ENCODE measurements at regions not wholly inside any gene's neighbourhood (a gene's known extent, or its start where the extent isn't known, plus 50 kb on each side); places are given as distances from the start of the nearest gene placed in this dataset.

- Histone ChIP-seq H4K20me1 (ENCODE audit: insufficient read depth, low read length) (no peaks in the 10 kb centered on the region; the same call in 1 of the 2 replicates), H3K4me1 (ENCODE audit: insufficient read depth, low read length) (no peaks in the 10 kb centered on the region), H2AFZ (ENCODE audit: low read depth, low read length) (no peak overlapping the region), H3K9ac (ENCODE audit: low read depth, low read length) (no peak overlapping the region), H3K9me3 (ENCODE audit: insufficient read depth, low read length, severe bottlenecking) (peaks cover 2% of the 10 kb centered on the region), H3K27me3 (ENCODE audit: insufficient read depth, low read length, poor library complexity) (no peaks in the 10 kb centered on the region), H3K36me3 (ENCODE audit: insufficient read depth, low read length) (no peaks in the 10 kb centered on the region), H3K4me3 (ENCODE audit: low read depth in 1 of 2, low read length in 2 of 2) (no peak overlapping the region), H3K79me2 (ENCODE audit: insufficient read depth, low read length) (no peaks in the 10 kb centered on the region), H3K27ac (ENCODE audit: low read length) (no peak overlapping the region), H3K4me2 (ENCODE audit: insufficient read depth, low read length) (no peak overlapping the region)
- no peak for DNase-seq
- ATAC-seq (ENCODE audit: insufficient read depth, low read depth), result no peak
- TF ChIP-seq EZH2 (IDR thresholded peaks at IDR 0.05; ENCODE audit: borderline replicate concordance, low read depth, low read length, severe bottlenecking) (no peak), CTCF (IDR thresholded peaks at IDR 0.05; ENCODE audit: borderline replicate concordance, extremely low read depth, low read length, poor library complexity, severe bottlenecking) (no peak)
Observed at GRCh38 chr6:169157197-169158148, 96.2 kb downstream of the THBS2 start.

GRCh38 chr6:169156793-169157147 is 96.9 kb downstream of the THBS2 start:
- Histone ChIP-seq H3K27me3 (ENCODE audit: insufficient read depth, low read length, poor library complexity) (no peaks in the 10 kb centered on the region), H3K9me3 (ENCODE audit: insufficient read depth, low read length, severe bottlenecking) (peaks cover 2% of the 10 kb centered on the region), H3K79me2 (ENCODE audit: insufficient read depth, low read length) (no peaks in the 10 kb centered on the region), H3K4me3 (ENCODE audit: low read depth in 1 of 2, low read length in 2 of 2) (no peak overlapping the region), H3K4me1 (ENCODE audit: insufficient read depth, low read length) (no peaks in the 10 kb centered on the region), H4K20me1 (ENCODE audit: insufficient read depth, low read length) (no peaks in the 10 kb centered on the region; the same call in 1 of the 2 replicates), H3K4me2 (ENCODE audit: insufficient read depth, low read length) (no peak overlapping the region), H3K36me3 (ENCODE audit: insufficient read depth, low read length) (no peaks in the 10 kb centered on the region), H2AFZ (ENCODE audit: low read depth, low read length) (no peak overlapping the region), H3K9ac (ENCODE audit: low read depth, low read length) (no peak overlapping the region), H3K27ac (ENCODE audit: low read length) (no peak overlapping the region)
- ATAC-seq (ENCODE audit: insufficient read depth, low read depth) (no peak), DNase-seq (no peak)
- TF ChIP-seq CTCF (IDR thresholded peaks at IDR 0.05; ENCODE audit: borderline replicate concordance, extremely low read depth, low read length, poor library complexity, severe bottlenecking), result no peak
- TF ChIP-seq EZH2 (IDR thresholded peaks at IDR 0.05; ENCODE audit: borderline replicate concordance, low read depth, low read length, severe bottlenecking), result no peak

GRCh38 chr6:169156108-169156792 is 97.4 kb downstream of the THBS2 start:
- peaks cover 2% of the 10 kb centered on the region for H3K9me3 ChIP-seq (ENCODE audit: insufficient read depth, low read length, severe bottlenecking)
- H4K20me1 ChIP-seq (ENCODE audit: insufficient read depth, low read length), result no peaks in the 10 kb centered on the region; the same call in 1 of the 2 replicates
- no peak overlapping the region for H3K9ac ChIP-seq (ENCODE audit: low read depth, low read length)
- TF ChIP-seq EZH2 (IDR thresholded peaks at IDR 0.05; ENCODE audit: borderline replicate concordance, low read depth, low read length, severe bottlenecking), result no peak
- TF ChIP-seq CTCF (IDR thresholded peaks at IDR 0.05; ENCODE audit: borderline replicate concordance, extremely low read depth, low read length, poor library complexity, severe bottlenecking), result no peak
- H3K27me3 ChIP-seq (ENCODE audit: insufficient read depth, low read length, poor library complexity), result no peaks in the 10 kb centered on the region
- no peak overlapping the region for H3K4me3 ChIP-seq (ENCODE audit: low read depth in 1 of 2, low read length in 2 of 2)
- H3K79me2 ChIP-seq (ENCODE audit: insufficient read depth, low read length), result no peaks in the 10 kb centered on the region
- H3K27ac ChIP-seq (ENCODE audit: low read length), result no peak overlapping the region
- H2AFZ ChIP-seq (ENCODE audit: low read depth, low read length), result no peak overlapping the region
- no peak for ATAC-seq (ENCODE audit: insufficient read depth, low read depth)
- no peak overlapping the region for H3K4me2 ChIP-seq (ENCODE audit: insufficient read depth, low read length)
- H3K4me1 ChIP-seq (ENCODE audit: insufficient read depth, low read length), result no peaks in the 10 kb centered on the region
- DNase-seq, result no peak
- H3K36me3 ChIP-seq (ENCODE audit: insufficient read depth, low read length), result no peaks in the 10 kb centered on the region
